ENCODE measurements at regions not wholly inside any gene's neighbourhood (a gene's known extent, or its start where the extent isn't known, plus 50 kb on each side); places are given as distances from the start of the nearest gene placed in this dataset.

DNA sequence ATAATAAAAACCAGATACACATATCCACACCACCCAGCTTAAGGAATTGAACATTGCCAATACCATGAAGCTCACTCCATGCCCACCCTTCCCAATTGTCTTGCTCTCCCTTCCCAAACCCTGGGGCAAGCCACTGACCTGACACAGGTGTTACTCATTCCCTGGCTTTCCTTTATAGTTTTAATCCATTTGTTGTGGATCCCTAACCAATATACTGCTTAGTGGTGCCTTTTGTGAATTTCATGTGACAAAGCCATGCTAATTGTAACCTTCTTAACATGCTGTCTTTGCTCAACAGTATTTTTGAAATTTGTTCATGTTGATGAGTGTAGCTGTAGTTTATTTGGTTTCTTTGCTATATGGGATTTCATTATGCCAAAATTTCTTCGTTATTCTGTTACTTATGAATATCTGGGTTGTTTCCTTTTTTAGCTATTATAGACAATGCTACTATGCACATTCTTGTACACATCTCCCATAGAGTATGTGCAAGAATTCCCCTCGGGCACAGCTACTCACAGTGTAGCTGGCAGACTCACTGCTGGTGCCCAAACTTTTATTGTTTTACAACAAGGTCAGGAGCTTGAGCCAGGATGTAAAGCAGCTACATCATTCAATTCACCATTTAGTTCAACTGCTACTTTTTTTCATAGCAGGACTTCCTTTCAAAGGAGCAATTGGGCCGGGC, 90.8 kb upstream of the ATL2 start:
- no peak for TF ChIP-seq POLR2A (IDR thresholded peaks at IDR 0.05)
- TF ChIP-seq, protein P1, sequence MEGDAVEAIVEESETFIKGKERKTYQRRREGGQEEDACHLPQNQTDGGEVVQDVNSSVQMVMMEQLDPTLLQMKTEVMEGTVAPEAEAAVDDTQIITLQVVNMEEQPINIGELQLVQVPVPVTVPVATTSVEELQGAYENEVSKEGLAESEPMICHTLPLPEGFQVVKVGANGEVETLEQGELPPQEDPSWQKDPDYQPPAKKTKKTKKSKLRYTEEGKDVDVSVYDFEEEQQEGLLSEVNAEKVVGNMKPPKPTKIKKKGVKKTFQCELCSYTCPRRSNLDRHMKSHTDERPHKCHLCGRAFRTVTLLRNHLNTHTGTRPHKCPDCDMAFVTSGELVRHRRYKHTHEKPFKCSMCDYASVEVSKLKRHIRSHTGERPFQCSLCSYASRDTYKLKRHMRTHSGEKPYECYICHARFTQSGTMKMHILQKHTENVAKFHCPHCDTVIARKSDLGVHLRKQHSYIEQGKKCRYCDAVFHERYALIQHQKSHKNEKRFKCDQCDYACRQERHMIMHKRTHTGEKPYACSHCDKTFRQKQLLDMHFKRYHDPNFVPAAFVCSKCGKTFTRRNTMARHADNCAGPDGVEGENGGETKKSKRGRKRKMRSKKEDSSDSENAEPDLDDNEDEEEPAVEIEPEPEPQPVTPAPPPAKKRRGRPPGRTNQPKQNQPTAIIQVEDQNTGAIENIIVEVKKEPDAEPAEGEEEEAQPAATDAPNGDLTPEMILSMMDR (IDR thresholded peaks at IDR 0.05): no peak

All from right lobe of liver (tissue), 4 donors.